Urinary bladder (tissue), 3 donors: ENCODE measurements at regions not wholly inside any gene's neighbourhood (a gene's known extent, or its start where the extent isn't known, plus 50 kb on each side); places are given as distances from the start of the nearest gene placed in this dataset.
"Not testable (repeated sequence)": the region's sequence is repeated elsewhere in the genome, so short reads cannot be mapped to it uniquely, and the experiment has no call there.

Experiments
- DNase-seq: peaks from one replicate; pipeline ENCODE4 v3.0.0-alpha.2; 2015; ENCODE audit errors: extremely low spot score
- H3K27ac ChIP-seq: one replicate; pipeline ENCODE4 v1.5.1; 2013; ENCODE audit warnings: low read depth, mild to moderate bottlenecking, moderate library complexity
- H3K36me3 ChIP-seq: one replicate; pipeline ENCODE4 v1.6.1; 2013; ENCODE audit warnings: mild to moderate bottlenecking, moderate library complexity; ENCODE audit not compliant: insufficient read depth
- H3K4me1 ChIP-seq: one replicate; pipeline ENCODE4 v1.6.1; 2013; ENCODE audit warnings: mild to moderate bottlenecking, moderate library complexity; ENCODE audit not compliant: insufficient read depth
- H3K4me3 ChIP-seq: one replicate; pipeline ENCODE4 v1.5.1; 2013; ENCODE audit warnings: low read depth, low read length
- WGBS: extraction: QIAGEN DNeasy Blood & Tissue Kit; methylation state at CpG from one replicate; pipeline ENCODE4 v1.1.7; 2013; 5-methylcytosine and 5-hydroxymethylcytosine counted together
- donor health status: healthy with polysubstance abuse.
- donor health status: healthy.

GRCh38 chr2:208982831-208983230, 441.0 kb upstream of the MAP2 start:
- DNase-seq, result no peak
- H3K36me3 ChIP-seq, result no peaks in the 10 kb centered on the region
- 97% methylated on average over 3 of the region's 3 CpGs for WGBS
- no peak overlapping the region for H3K4me3 ChIP-seq
- H3K27ac ChIP-seq, result no peak overlapping the region
- no peaks in the 10 kb centered on the region for H3K4me1 ChIP-seq

GRCh38 chr2:208983486-208983885, 440.4 kb upstream of the MAP2 start:
- DNase-seq, result no peak
- H3K4me1 ChIP-seq, result no peaks in the 10 kb centered on the region
- H3K4me3 ChIP-seq, result no peak overlapping the region
- WGBS, result 55% methylated on average over 3 of the region's 3 CpGs
- no peaks in the 10 kb centered on the region for H3K36me3 ChIP-seq
- no peak overlapping the region for H3K27ac ChIP-seq

DNA sequence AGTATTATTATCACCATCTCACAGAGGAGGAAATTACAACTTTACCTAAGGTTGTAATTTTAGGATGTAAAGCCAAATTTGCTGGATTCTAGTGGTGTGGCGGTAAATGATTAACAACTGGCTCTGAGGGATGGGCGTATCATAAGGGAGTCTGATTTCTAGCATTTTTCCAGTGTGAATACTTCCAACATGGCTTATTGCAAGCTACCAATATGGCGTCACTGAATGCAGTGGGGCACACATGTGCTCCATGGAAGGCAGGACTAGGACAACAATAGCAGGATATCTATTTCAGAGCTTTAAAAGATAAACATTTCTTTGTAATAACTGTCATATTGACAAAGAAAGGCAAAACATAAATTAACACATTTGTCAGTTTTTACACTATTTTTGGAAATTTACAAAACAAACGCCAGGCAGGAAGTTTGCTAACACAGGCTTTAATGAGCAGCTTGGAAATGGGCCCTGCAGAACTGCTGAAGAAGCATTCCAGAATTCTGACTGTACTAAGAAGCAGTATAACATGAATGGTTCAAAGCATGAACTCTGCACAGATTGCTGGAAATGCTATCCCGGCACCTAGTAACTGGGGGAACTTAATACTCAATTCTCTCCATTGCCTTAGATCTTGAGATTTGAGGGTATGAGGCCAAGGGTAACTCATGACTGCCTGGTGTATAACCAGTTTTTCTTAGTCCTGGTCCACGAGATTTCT, 439.3 kb upstream of the MAP2 start:
- 72% methylated on average over 6 of the region's 6 CpGs for WGBS
- H3K4me1 ChIP-seq, result no peaks in the 10 kb centered on the region

DNA sequence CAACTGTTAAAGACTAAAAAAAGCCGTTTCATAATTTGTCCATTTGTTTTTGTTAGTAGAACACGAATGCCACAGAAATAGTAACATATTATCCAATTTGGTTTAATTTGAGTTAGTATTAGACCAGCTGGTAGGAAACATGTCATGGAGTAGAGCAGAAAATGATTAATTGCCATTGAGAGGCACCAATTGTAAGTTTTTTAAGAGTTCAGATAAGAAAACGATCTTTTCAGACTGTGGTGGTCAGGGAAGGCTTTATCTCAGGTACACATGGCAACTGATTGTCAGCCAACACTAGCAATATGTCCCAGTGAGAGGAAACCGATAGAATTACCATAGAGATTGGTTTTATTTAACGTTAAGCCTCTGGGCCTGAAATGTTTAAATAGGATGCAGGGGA, 438.2 kb upstream of the MAP2 start:
- no peak for DNase-seq
- Histone ChIP-seq H3K4me3 (no peak overlapping the region), H3K4me1 (no peaks in the 10 kb centered on the region), H3K36me3 (no peaks in the 10 kb centered on the region), H3K27ac (no peak overlapping the region)
- 43% methylated on average over 5 of the region's 5 CpGs for WGBS

More for the DNA sequence above, 439.3 kb upstream of the MAP2 start:
- peak; percentile 2 for DNase-seq
- H3K36me3 ChIP-seq, result no peaks in the 10 kb centered on the region
- no peak overlapping the region for H3K4me3 ChIP-seq
- H3K27ac ChIP-seq, result no peak overlapping the region

DNA sequence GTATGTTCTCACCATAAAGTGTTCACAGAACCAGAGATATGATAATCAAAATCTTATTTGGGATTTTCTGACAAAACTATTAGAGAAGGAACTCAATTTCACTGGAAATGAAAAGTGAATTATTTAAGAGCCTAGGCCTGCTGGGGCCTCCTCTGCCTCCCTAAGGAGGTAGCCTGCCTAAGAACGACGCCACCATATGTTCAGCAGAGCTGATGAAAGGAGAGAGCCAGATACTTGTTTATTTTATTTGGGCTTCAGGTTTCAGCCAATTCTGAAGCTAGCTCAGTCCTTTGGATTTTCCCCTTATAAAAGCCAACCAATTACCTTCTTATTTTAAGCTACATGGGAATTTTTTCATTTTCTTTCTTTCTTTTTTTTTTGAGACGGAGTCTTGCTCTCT, 433.1 kb upstream of the MAP2 start:
- no peaks in the 10 kb centered on the region for H3K4me1 ChIP-seq
- WGBS, result 73% methylated on average over 3 of the region's 3 CpGs

GRCh38 chr2:208999911-209000310, 423.9 kb upstream of the MAP2 start:
- WGBS, result 26% methylated on average over 2 of the region's 2 CpGs
- DNase-seq, result peak; percentile 3

More for the DNA sequence above, 433.1 kb upstream of the MAP2 start:
- Histone ChIP-seq H3K27ac (no peak overlapping the region), H3K36me3 (no peaks in the 10 kb centered on the region), H3K4me3 (no peak overlapping the region)
- no peak for DNase-seq

GRCh38 chr2:209002054-209002453, 421.8 kb upstream of the MAP2 start:
- Histone ChIP-seq H3K27ac (no peak overlapping the region), H3K4me3 (no peak overlapping the region), H3K36me3 (no peaks in the 10 kb centered on the region), H3K4me1 (no peaks in the 10 kb centered on the region)
- WGBS, result 83% methylated on average over 1 of the region's 1 CpG
- DNase-seq, result no peak

More at GRCh38 chr2:208999911-209000310, 423.9 kb upstream of the MAP2 start:
- H3K4me3 ChIP-seq, result no peak overlapping the region
- no peaks in the 10 kb centered on the region for H3K36me3 ChIP-seq
- H3K4me1 ChIP-seq, result no peaks in the 10 kb centered on the region
- H3K27ac ChIP-seq, result no peak overlapping the region

GRCh38 chr2:209005371-209005770, 418.5 kb upstream of the MAP2 start:
- DNase-seq, result no peak
- Histone ChIP-seq H3K4me3 (no peak overlapping the region), H3K36me3 (no peaks in the 10 kb centered on the region), H3K4me1 (no peaks in the 10 kb centered on the region), H3K27ac (no peak overlapping the region)
- 89% methylated on average over 1 of the region's 1 CpG for WGBS

- no peak for DNase-seq
- Histone ChIP-seq H3K4me3 (no peak overlapping the region), H3K27ac (no peak overlapping the region), H3K4me1 (no peaks in the 10 kb centered on the region), H3K36me3 (no peaks in the 10 kb centered on the region)
- WGBS, result 87% methylated on average over 2 of the region's 2 CpGs
Measured at GRCh38 chr2:209008636-209009287, 415.1 kb upstream of the MAP2 start.

GRCh38 chr2:209018633-209019032, 405.2 kb upstream of the MAP2 start:
- not testable (repeated sequence) for DNase-seq, H3K27ac ChIP-seq, H3K4me1 ChIP-seq, H3K36me3 ChIP-seq, H3K4me3 ChIP-seq
- WGBS, result 81% methylated on average over 6 of the region's 6 CpGs

DNA sequence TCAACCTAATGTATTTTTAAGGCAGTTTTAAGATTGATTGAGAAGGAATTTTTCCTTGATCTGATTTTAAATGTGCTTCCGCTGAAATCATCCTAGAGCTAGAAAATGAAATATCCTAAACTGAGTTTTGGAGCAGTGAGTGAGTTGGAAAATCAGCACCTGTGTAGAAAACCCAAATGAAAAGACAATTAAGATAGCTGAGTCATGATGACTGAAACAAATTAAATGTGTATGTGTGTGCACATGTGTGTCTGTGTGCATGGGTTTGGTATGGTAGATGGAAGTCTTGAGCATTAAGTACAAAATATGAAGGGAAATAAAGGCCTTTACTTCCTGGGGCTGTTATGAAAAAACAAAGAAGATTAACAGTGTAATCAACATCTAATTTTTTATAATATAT, 394.6 kb upstream of the MAP2 start:
- no peak for DNase-seq
- Histone ChIP-seq H3K4me3 (no peak overlapping the region), H3K36me3 (no peaks in the 10 kb centered on the region), H3K27ac (no peak overlapping the region), H3K4me1 (no peaks in the 10 kb centered on the region)
- 95% methylated on average over 1 of the region's 1 CpG for WGBS

GRCh38 chr2:209044307-209044706, 379.5 kb upstream of the MAP2 start:
- no peaks in the 10 kb centered on the region for H3K4me1 ChIP-seq
- H3K27ac ChIP-seq, result no peak overlapping the region
- 77% methylated on average over 2 of the region's 2 CpGs for WGBS
- DNase-seq, result no peak
- H3K4me3 ChIP-seq, result no peak overlapping the region
- H3K36me3 ChIP-seq, result no peaks in the 10 kb centered on the region

GRCh38 chr2:209046163-209046562, 377.7 kb upstream of the MAP2 start:
- DNase-seq, result no peak
- no peaks in the 10 kb centered on the region for H3K36me3 ChIP-seq
- WGBS, result 91% methylated on average over 2 of the region's 2 CpGs
- H3K4me1 ChIP-seq, result no peaks in the 10 kb centered on the region
- no peak overlapping the region for H3K4me3 ChIP-seq
- H3K27ac ChIP-seq, result no peak overlapping the region

GRCh38 chr2:209049608-209050007, 374.2 kb upstream of the MAP2 start:
- no peak for DNase-seq
- no peaks in the 10 kb centered on the region for H3K4me1 ChIP-seq
- H3K36me3 ChIP-seq, result no peaks in the 10 kb centered on the region
- H3K27ac ChIP-seq, result no peak overlapping the region
- WGBS, result 60% methylated on average over 3 of the region's 3 CpGs
- no peak overlapping the region for H3K4me3 ChIP-seq
